ENCODE measurements at regions not wholly inside any gene's neighbourhood (a gene's known extent, or its start where the extent isn't known, plus 50 kb on each side); places are given as distances from the start of the nearest gene placed in this dataset.
"Not testable (repeated sequence)": the region's sequence is repeated elsewhere in the genome, so short reads cannot be mapped to it uniquely, and the experiment has no call there.

- H3K4me3 ChIP-seq (ENCODE audit: low read depth, low read length), result no peak overlapping the region
- H3K36me3 ChIP-seq (ENCODE audit: insufficient read depth, low read length), result no peaks in the 10 kb centered on the region
- no peaks in the 10 kb centered on the region for H3K4me1 ChIP-seq (ENCODE audit: control insufficient read depth, insufficient read depth, low read length, unreplicated experiment)
- H3K27ac ChIP-seq (ENCODE audit: low read depth, low read length), result no peak overlapping the region
- no peaks in the 10 kb centered on the region for H3K27me3 ChIP-seq (ENCODE audit: insufficient read depth, low read length)
- H3K79me2 ChIP-seq (ENCODE audit: control insufficient read depth, insufficient read depth, low read length, unreplicated experiment), result no peaks in the 10 kb centered on the region
- H2AFZ ChIP-seq (ENCODE audit: low read length, unreplicated experiment), result no peak overlapping the region
Measured at GRCh38 chr10:105757302-105757701, 1116.2 kb downstream of the SORCS3 start.

DNA sequence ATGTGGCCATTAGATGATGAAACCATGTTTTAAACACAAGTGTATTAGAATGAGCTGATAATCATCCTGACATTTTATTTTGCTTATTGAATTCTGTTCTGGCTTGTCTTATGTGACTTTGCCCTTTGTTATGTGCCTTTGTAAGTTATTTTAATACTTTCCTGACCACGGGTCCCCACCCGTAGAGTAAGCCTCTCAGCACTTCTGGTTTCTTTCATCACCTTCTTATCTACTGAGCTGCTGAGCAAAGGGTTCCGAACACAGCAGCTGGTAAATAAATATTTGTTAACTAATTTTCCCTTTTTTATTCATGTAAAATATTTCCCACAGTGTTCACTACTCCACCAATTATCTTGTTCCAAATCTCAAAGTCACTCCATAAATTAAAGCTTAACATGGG, 1115.3 kb downstream of the SORCS3 start:
- no peaks in the 10 kb centered on the region for H3K4me1 ChIP-seq (ENCODE audit: control insufficient read depth, insufficient read depth, low read length, unreplicated experiment)
- no peak overlapping the region for H3K27ac ChIP-seq (ENCODE audit: low read depth, low read length)
- no peak overlapping the region for H2AFZ ChIP-seq (ENCODE audit: low read length, unreplicated experiment)
- H3K79me2 ChIP-seq (ENCODE audit: control insufficient read depth, insufficient read depth, low read length, unreplicated experiment), result no peaks in the 10 kb centered on the region
- no peaks in the 10 kb centered on the region for H3K27me3 ChIP-seq (ENCODE audit: insufficient read depth, low read length)
- H3K36me3 ChIP-seq (ENCODE audit: insufficient read depth, low read length), result no peaks in the 10 kb centered on the region
- no peak overlapping the region for H3K4me3 ChIP-seq (ENCODE audit: low read depth, low read length)

- Histone ChIP-seq H3K4me1 (ENCODE audit: control insufficient read depth, insufficient read depth, low read length, unreplicated experiment) (no peaks in the 10 kb centered on the region), H3K79me2 (ENCODE audit: control insufficient read depth, insufficient read depth, low read length, unreplicated experiment) (no peaks in the 10 kb centered on the region), H3K27me3 (ENCODE audit: insufficient read depth, low read length) (no peaks in the 10 kb centered on the region), H2AFZ (ENCODE audit: low read length, unreplicated experiment) (no peak overlapping the region), H3K36me3 (ENCODE audit: insufficient read depth, low read length) (no peaks in the 10 kb centered on the region), H3K27ac (ENCODE audit: low read depth, low read length) (no peak overlapping the region), H3K4me3 (ENCODE audit: low read depth, low read length) (no peak overlapping the region)
Measured at GRCh38 chr10:105751688-105752087, 1110.6 kb downstream of the SORCS3 start.

- Histone ChIP-seq H3K79me2 (ENCODE audit: control insufficient read depth, insufficient read depth, low read length, unreplicated experiment) (no peaks in the 10 kb centered on the region), H3K27ac (ENCODE audit: low read depth, low read length) (no peak overlapping the region), H3K4me1 (ENCODE audit: control insufficient read depth, insufficient read depth, low read length, unreplicated experiment) (no peaks in the 10 kb centered on the region), H3K27me3 (ENCODE audit: insufficient read depth, low read length) (no peaks in the 10 kb centered on the region), H3K36me3 (ENCODE audit: insufficient read depth, low read length) (no peaks in the 10 kb centered on the region), H3K4me3 (ENCODE audit: low read depth, low read length) (no peak overlapping the region), H2AFZ (ENCODE audit: low read length, unreplicated experiment) (no peak overlapping the region)
Measured at GRCh38 chr10:105745596-105746148, 1104.6 kb downstream of the SORCS3 start.

GRCh38 chr10:105743343-105744056, 1102.4 kb downstream of the SORCS3 start:
- H3K4me1 ChIP-seq (ENCODE audit: control insufficient read depth, insufficient read depth, low read length, unreplicated experiment), result no peaks in the 10 kb centered on the region
- H3K4me3 ChIP-seq (ENCODE audit: low read depth, low read length), result no peak overlapping the region
- H3K27me3 ChIP-seq (ENCODE audit: insufficient read depth, low read length), result no peaks in the 10 kb centered on the region
- H3K79me2 ChIP-seq (ENCODE audit: control insufficient read depth, insufficient read depth, low read length, unreplicated experiment), result no peaks in the 10 kb centered on the region
- no peaks in the 10 kb centered on the region for H3K36me3 ChIP-seq (ENCODE audit: insufficient read depth, low read length)
- no peak overlapping the region for H3K27ac ChIP-seq (ENCODE audit: low read depth, low read length)
- H2AFZ ChIP-seq (ENCODE audit: low read length, unreplicated experiment), result no peak overlapping the region

GRCh38 chr10:105742923-105743322, 1101.8 kb downstream of the SORCS3 start:
- Histone ChIP-seq H3K79me2 (ENCODE audit: control insufficient read depth, insufficient read depth, low read length, unreplicated experiment) (no peaks in the 10 kb centered on the region), H3K4me1 (ENCODE audit: control insufficient read depth, insufficient read depth, low read length, unreplicated experiment) (no peaks in the 10 kb centered on the region), H3K27me3 (ENCODE audit: insufficient read depth, low read length) (no peaks in the 10 kb centered on the region), H3K27ac (ENCODE audit: low read depth, low read length) (no peak overlapping the region), H3K36me3 (ENCODE audit: insufficient read depth, low read length) (no peaks in the 10 kb centered on the region), H3K4me3 (ENCODE audit: low read depth, low read length) (no peak overlapping the region), H2AFZ (ENCODE audit: low read length, unreplicated experiment) (no peak overlapping the region)

- Histone ChIP-seq H3K27me3 (ENCODE audit: insufficient read depth, low read length) (no peaks in the 10 kb centered on the region), H3K4me3 (ENCODE audit: low read depth, low read length) (no peak overlapping the region), H3K36me3 (ENCODE audit: insufficient read depth, low read length) (no peaks in the 10 kb centered on the region), H2AFZ (ENCODE audit: low read length, unreplicated experiment) (no peak overlapping the region), H3K79me2 (ENCODE audit: control insufficient read depth, insufficient read depth, low read length, unreplicated experiment) (no peaks in the 10 kb centered on the region), H3K27ac (ENCODE audit: low read depth, low read length) (no peak overlapping the region), H3K4me1 (ENCODE audit: control insufficient read depth, insufficient read depth, low read length, unreplicated experiment) (no peaks in the 10 kb centered on the region)
Measured at GRCh38 chr10:105742184-105742583, 1101.1 kb downstream of the SORCS3 start.

DNA sequence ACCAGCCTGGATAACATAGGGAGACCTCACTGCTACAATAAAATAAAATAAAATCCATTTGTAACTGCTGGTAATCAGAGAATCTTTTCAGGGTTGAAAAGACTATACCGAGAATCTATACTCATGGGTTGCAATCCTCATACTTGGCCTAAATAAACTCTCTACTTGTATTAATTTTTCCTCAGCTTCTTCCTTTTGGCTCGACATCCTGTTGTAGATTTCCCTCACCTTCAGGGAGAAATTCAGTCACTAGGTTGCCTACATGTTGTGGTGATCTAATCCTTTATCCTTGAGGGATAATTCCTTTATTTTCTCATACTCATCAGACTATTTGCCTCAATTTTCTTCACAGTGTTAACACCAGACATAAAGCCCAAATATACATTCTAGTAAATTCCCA, 1093.4 kb downstream of the SORCS3 start:
- Histone ChIP-seq H3K4me1 (ENCODE audit: control insufficient read depth, insufficient read depth, low read length, unreplicated experiment) (no peaks in the 10 kb centered on the region), H3K79me2 (ENCODE audit: control insufficient read depth, insufficient read depth, low read length, unreplicated experiment) (no peaks in the 10 kb centered on the region), H3K4me3 (ENCODE audit: low read depth, low read length) (no peak overlapping the region), H3K27ac (ENCODE audit: low read depth, low read length) (no peak overlapping the region), H3K27me3 (ENCODE audit: insufficient read depth, low read length) (no peaks in the 10 kb centered on the region), H2AFZ (ENCODE audit: low read length, unreplicated experiment) (no peak overlapping the region), H3K36me3 (ENCODE audit: insufficient read depth, low read length) (no peaks in the 10 kb centered on the region)

GRCh38 chr10:105733924-105734323, 1092.8 kb downstream of the SORCS3 start:
- no peak overlapping the region for H3K4me3 ChIP-seq (ENCODE audit: low read depth, low read length)
- no peaks in the 10 kb centered on the region for H3K36me3 ChIP-seq (ENCODE audit: insufficient read depth, low read length)
- H2AFZ ChIP-seq (ENCODE audit: low read length, unreplicated experiment), result no peak overlapping the region
- H3K27me3 ChIP-seq (ENCODE audit: insufficient read depth, low read length), result no peaks in the 10 kb centered on the region
- H3K27ac ChIP-seq (ENCODE audit: low read depth, low read length), result no peak overlapping the region
- H3K79me2 ChIP-seq (ENCODE audit: control insufficient read depth, insufficient read depth, low read length, unreplicated experiment), result no peaks in the 10 kb centered on the region
- H3K4me1 ChIP-seq (ENCODE audit: control insufficient read depth, insufficient read depth, low read length, unreplicated experiment), result no peaks in the 10 kb centered on the region

- Histone ChIP-seq H3K4me1 (ENCODE audit: control insufficient read depth, insufficient read depth, low read length, unreplicated experiment) (no peaks in the 10 kb centered on the region), H3K79me2 (ENCODE audit: control insufficient read depth, insufficient read depth, low read length, unreplicated experiment) (no peaks in the 10 kb centered on the region), H3K4me3 (ENCODE audit: low read depth, low read length) (no peak overlapping the region), H3K36me3 (ENCODE audit: insufficient read depth, low read length) (no peaks in the 10 kb centered on the region), H3K27me3 (ENCODE audit: insufficient read depth, low read length) (no peaks in the 10 kb centered on the region), H3K27ac (ENCODE audit: low read depth, low read length) (no peak overlapping the region), H2AFZ (ENCODE audit: low read length, unreplicated experiment) (no peak overlapping the region)
Measured at GRCh38 chr10:105729428-105729827, 1088.3 kb downstream of the SORCS3 start.

DNA sequence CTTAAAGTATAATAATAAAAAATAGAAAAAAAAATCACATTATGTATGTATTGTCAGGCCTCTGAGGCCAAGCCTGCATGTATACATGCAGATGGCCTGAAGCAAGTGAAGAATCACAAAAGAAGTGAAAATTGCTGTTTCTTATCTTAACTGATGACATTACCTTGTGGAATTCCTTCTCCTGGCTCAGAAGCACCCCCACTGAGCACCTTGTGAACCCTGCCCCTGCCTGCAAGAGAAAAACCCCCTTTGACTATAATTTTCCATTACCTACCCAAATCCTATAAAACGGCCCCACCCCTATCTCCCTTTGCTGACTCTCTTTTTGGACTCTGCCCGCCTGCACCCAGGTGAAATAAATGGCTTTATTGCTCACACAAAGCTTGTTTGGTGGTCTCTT, 1086.5 kb downstream of the SORCS3 start:
- H3K27ac ChIP-seq (ENCODE audit: low read depth, low read length); H3K4me3 ChIP-seq (ENCODE audit: low read depth, low read length); H3K79me2 ChIP-seq (ENCODE audit: control insufficient read depth, insufficient read depth, low read length, unreplicated experiment); H3K4me1 ChIP-seq (ENCODE audit: control insufficient read depth, insufficient read depth, low read length, unreplicated experiment); H2AFZ ChIP-seq (ENCODE audit: low read length, unreplicated experiment); H3K36me3 ChIP-seq (ENCODE audit: insufficient read depth, low read length); H3K27me3 ChIP-seq (ENCODE audit: insufficient read depth, low read length): not testable (repeated sequence)

Data from ACC112 (cell line).